ENCODE measurements at regions not wholly inside any gene's neighbourhood (a gene's known extent, or its start where the extent isn't known, plus 50 kb on each side); places are given as distances from the start of the nearest gene placed in this dataset.

DNA sequence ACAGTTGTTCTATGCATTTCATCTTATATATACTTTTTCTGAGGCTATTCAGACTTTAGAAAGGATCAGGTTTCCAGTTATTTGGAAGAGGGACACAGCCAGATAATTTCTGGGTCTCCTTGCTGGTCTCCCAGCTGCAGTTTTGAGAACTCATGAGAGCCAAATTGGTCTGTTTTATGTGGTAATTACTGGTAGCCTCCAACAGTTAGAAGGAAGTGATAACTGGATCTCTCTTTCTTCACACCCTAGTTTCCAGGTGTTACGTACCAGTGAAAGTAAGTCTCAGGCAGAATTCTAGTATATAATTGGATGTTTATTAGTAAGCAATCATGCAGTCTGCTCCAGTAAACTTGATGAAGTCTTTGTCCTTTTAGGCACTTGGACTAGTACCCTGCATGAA lies 63.2 kb upstream of the RPS23 start:
- DNase-seq (ENCODE audit: low spot score) (no peak), ATAC-seq (no peak), FAIRE-seq (no peak)
- Histone ChIP-seq H3K27me3 (ENCODE audit: control insufficient read depth in 1 of 2, insufficient read depth in 2 of 2, low read length in 2 of 2) (peaks cover 0 to 5% of the 10 kb centered on the region in 2 experiments; a peak in 2 of 5 replicates), H3K9me3 (ENCODE audit: low read length) (no peaks in the 10 kb centered on the region), H4K20me1 (ENCODE audit: insufficient read depth, low read length) (no peaks in the 10 kb centered on the region), H3K36me3 (replicated peaks in 1 of 2; ENCODE audit: control insufficient read depth in 1 of 2, insufficient read depth in 2 of 2, low read length in 2 of 2) (no peaks in the 10 kb centered on the region), H2AFZ (ENCODE audit: low read length) (no peak overlapping the region), H3K27ac (ENCODE audit: extremely low read length, insufficient read depth, low read length) (no peak overlapping the region), H3K79me2 (ENCODE audit: insufficient read depth, low read length) (no peaks in the 10 kb centered on the region), H3K9ac (ENCODE audit: insufficient read depth, low read depth, low read length) (no peak overlapping the region), H3K4me1 (ENCODE audit: insufficient read depth, low read length) (peaks cover 14% of the 10 kb centered on the region), H3K4me3 (replicated peaks in 1 of 3; ENCODE audit: insufficient read depth in 1 of 3, low read depth in 2 of 3, low read length in 3 of 3) (no peak overlapping the region), H3K4me2 (ENCODE audit: low read depth, low read length) (no peak overlapping the region)
- POLR2A ChIA-PET: no interaction called here
- CTCF ChIA-PET (ENCODE audit: low intra/inter-chr PET ratio, low total read pairs): no interaction called here
- in situ Hi-C loops (cut with HindIII; ENCODE audit: extremely low pct_ligation_motif_present, low pct_unique_long_range_greater_than_20kb): loop anchor here (10.0 kb wide), 1 partner anchor 1133 kb away; the partner anchor contains the start of gene VCAN
- intact Hi-C loops (cut with micrococcal nuclease; ENCODE audit: unreplicated experiment): no loop called here
- 95% methylated on average over 1 of the region's 1 CpG for WGBS (ENCODE audit: low lambda C conversion rate)
- TF ChIP-seq, protein P1, sequence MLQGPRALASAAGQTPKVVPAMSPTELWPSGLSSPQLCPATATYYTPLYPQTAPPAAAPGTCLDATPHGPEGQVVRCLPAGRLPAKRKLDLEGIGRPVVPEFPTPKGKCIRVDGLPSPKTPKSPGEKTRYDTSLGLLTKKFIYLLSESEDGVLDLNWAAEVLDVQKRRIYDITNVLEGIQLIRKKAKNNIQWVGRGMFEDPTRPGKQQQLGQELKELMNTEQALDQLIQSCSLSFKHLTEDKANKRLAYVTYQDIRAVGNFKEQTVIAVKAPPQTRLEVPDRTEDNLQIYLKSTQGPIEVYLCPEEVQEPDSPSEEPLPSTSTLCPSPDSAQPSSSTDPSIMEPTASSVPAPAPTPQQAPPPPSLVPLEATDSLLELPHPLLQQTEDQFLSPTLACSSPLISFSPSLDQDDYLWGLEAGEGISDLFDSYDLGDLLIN (CRISPR knock-in tag; IDR thresholded peaks at IDR 0.05; ENCODE audit: borderline replicate concordance): no peak
- no peak for TF ChIP-seq ZNF331 (CRISPR knock-in tag; IDR thresholded peaks at IDR 0.05)
- TF ChIP-seq NKX3-1 (CRISPR knock-in tag; IDR thresholded peaks at IDR 0.05): no peak
- TF ChIP-seq ZNF10 (CRISPR knock-in tag; IDR thresholded peaks at IDR 0.05; ENCODE audit: borderline replicate concordance, low read depth): no peak
- TF ChIP-seq, protein P2, sequence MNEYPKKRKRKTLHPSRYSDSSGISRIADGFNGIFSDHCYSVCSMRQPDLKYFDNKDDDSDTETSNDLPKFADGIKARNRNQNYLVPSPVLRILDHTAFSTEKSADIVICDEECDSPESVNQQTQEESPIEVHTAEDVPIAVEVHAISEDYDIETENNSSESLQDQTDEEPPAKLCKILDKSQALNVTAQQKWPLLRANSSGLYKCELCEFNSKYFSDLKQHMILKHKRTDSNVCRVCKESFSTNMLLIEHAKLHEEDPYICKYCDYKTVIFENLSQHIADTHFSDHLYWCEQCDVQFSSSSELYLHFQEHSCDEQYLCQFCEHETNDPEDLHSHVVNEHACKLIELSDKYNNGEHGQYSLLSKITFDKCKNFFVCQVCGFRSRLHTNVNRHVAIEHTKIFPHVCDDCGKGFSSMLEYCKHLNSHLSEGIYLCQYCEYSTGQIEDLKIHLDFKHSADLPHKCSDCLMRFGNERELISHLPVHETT (CRISPR knock-in tag; conservative IDR thresholded peaks at IDR 0.05): no peak
- no peak for TF ChIP-seq ZNF883 (CRISPR knock-in tag; IDR thresholded peaks at IDR 0.05; ENCODE audit: not compliant biosample characterization)
- no peak for TF ChIP-seq ZSCAN20 (CRISPR knock-in tag; IDR thresholded peaks at IDR 0.05; ENCODE audit: borderline replicate concordance)
- no peak for TF ChIP-seq NFRKB (IDR thresholded peaks at IDR 0.05)
- TF ChIP-seq, protein P3, sequence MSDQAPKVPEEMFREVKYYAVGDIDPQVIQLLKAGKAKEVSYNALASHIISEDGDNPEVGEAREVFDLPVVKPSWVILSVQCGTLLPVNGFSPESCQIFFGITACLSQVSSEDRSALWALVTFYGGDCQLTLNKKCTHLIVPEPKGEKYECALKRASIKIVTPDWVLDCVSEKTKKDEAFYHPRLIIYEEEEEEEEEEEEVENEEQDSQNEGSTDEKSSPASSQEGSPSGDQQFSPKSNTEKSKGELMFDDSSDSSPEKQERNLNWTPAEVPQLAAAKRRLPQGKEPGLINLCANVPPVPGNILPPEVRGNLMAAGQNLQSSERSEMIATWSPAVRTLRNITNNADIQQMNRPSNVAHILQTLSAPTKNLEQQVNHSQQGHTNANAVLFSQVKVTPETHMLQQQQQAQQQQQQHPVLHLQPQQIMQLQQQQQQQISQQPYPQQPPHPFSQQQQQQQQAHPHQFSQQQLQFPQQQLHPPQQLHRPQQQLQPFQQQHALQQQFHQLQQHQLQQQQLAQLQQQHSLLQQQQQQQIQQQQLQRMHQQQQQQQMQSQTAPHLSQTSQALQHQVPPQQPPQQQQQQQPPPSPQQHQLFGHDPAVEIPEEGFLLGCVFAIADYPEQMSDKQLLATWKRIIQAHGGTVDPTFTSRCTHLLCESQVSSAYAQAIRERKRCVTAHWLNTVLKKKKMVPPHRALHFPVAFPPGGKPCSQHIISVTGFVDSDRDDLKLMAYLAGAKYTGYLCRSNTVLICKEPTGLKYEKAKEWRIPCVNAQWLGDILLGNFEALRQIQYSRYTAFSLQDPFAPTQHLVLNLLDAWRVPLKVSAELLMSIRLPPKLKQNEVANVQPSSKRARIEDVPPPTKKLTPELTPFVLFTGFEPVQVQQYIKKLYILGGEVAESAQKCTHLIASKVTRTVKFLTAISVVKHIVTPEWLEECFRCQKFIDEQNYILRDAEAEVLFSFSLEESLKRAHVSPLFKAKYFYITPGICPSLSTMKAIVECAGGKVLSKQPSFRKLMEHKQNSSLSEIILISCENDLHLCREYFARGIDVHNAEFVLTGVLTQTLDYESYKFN (CRISPR knock-in tag; conservative IDR thresholded peaks at IDR 0.05): no peak
- no TSS peak for BruUV-seq (replicated peaks)

All from HepG2 (cell line).